ENCODE measurements at regions not wholly inside any gene's neighbourhood (a gene's known extent, or its start where the extent isn't known, plus 50 kb on each side); places are given as distances from the start of the nearest gene placed in this dataset.

DNA sequence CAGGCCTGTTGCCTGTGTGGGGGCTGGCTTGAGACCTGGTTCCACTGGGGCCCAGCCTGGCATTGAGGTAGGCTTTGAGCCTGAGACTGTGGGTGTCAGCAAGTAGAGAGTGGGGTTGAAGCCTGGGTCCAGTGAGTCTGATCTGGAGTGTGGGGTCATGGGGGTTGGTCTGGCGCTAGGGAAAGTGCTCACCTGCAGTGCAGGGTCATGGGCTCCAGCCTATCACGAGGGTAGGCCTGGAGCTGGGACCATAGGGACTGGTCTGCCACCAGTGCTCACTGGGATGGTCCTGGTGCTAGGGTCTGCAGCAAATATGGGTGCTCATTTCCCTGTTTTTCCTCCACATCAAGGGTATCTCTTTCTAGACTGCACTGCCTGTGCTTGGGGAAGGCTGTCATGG is 95.4 kb upstream of the KLF14 start:
- Histone ChIP-seq H3K27me3 (ENCODE audit: control insufficient read depth, insufficient read depth, low read length) (no peaks in the 10 kb centered on the region), H3K4me2 (ENCODE audit: extremely low read depth, insufficient read depth, low read length) (no peak overlapping the region), H3K4me3 (replicated peaks in 1 of 4; ENCODE audit: control extremely low read depth in 1 of 4, insufficient read depth in 1 of 4, low read depth in 3 of 4, low read length in 4 of 4) (no peak overlapping the region), H3K9me3 (ENCODE audit: control insufficient read depth, insufficient read depth, low read depth, low read length) (no peaks in the 10 kb centered on the region), H3K27ac (ENCODE audit: insufficient read depth, low read length) (no peak overlapping the region), H3K79me2 (ENCODE audit: control insufficient read depth, insufficient read depth, low read length) (no peaks in the 10 kb centered on the region), H3K36me3 (ENCODE audit: control insufficient read depth, insufficient read depth, low read length) (no peaks in the 10 kb centered on the region), H2AFZ (ENCODE audit: low read length) (no peak overlapping the region), H3K4me1 (ENCODE audit: control insufficient read depth, extremely low read depth, insufficient read depth, low read length) (no peaks in the 10 kb centered on the region), H4K20me1 (ENCODE audit: control insufficient read depth, extremely low read depth, insufficient read depth, low read length) (no peaks in the 10 kb centered on the region), H3K9ac (ENCODE audit: insufficient read depth, low read length) (no peak overlapping the region)
- no peak for TF ChIP-seq EZH2 (IDR thresholded peaks at IDR 0.05; ENCODE audit: low read length, missing control alignments)
- no peak for DNase-seq (ENCODE audit: low read depth in 2 of 2)

DNA sequence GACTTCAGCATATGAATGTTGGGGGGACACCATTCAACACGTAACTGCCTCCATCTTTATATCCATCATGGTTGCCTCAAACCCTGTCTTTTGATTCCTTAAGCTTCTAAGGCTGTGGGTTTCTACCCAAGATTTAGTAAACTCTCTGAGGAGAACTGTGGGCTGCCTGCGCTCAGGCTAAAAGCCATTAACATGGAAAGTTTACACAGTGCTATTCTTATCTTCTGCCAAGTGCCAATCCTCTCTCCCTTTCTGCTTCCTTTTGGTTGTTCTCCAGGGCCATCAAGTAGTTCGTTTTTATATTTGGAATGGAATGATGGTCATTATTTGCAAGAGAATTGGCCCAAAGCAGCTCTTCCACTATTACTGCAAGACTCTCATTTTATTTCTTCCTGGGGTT is 97.3 kb upstream of the KLF14 start:
- Histone ChIP-seq H3K9ac (ENCODE audit: insufficient read depth, low read length) (no peak overlapping the region), H3K27ac (ENCODE audit: insufficient read depth, low read length) (no peak overlapping the region), H3K27me3 (ENCODE audit: control insufficient read depth, insufficient read depth, low read length) (no peaks in the 10 kb centered on the region), H3K9me3 (ENCODE audit: control insufficient read depth, insufficient read depth, low read depth, low read length) (no peaks in the 10 kb centered on the region), H4K20me1 (ENCODE audit: control insufficient read depth, extremely low read depth, insufficient read depth, low read length) (no peaks in the 10 kb centered on the region), H3K36me3 (ENCODE audit: control insufficient read depth, insufficient read depth, low read length) (no peaks in the 10 kb centered on the region), H3K4me2 (ENCODE audit: extremely low read depth, insufficient read depth, low read length) (no peak overlapping the region), H3K4me3 (replicated peaks in 1 of 4; ENCODE audit: control extremely low read depth in 1 of 4, insufficient read depth in 1 of 4, low read depth in 3 of 4, low read length in 4 of 4) (no peak overlapping the region), H3K4me1 (ENCODE audit: control insufficient read depth, extremely low read depth, insufficient read depth, low read length) (peaks cover 2% of the 10 kb centered on the region), H2AFZ (ENCODE audit: low read length) (no peak overlapping the region), H3K79me2 (ENCODE audit: control insufficient read depth, insufficient read depth, low read length) (no peaks in the 10 kb centered on the region)
- TF ChIP-seq, protein P1, sequence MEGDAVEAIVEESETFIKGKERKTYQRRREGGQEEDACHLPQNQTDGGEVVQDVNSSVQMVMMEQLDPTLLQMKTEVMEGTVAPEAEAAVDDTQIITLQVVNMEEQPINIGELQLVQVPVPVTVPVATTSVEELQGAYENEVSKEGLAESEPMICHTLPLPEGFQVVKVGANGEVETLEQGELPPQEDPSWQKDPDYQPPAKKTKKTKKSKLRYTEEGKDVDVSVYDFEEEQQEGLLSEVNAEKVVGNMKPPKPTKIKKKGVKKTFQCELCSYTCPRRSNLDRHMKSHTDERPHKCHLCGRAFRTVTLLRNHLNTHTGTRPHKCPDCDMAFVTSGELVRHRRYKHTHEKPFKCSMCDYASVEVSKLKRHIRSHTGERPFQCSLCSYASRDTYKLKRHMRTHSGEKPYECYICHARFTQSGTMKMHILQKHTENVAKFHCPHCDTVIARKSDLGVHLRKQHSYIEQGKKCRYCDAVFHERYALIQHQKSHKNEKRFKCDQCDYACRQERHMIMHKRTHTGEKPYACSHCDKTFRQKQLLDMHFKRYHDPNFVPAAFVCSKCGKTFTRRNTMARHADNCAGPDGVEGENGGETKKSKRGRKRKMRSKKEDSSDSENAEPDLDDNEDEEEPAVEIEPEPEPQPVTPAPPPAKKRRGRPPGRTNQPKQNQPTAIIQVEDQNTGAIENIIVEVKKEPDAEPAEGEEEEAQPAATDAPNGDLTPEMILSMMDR (conservative IDR thresholded peaks at IDR 0.05 in 1 of 2, IDR thresholded peaks at IDR 0.05 in 1 of 2; ENCODE audit: low read depth in 1 of 2, low read length in 2 of 2): no peak
- TF ChIP-seq EZH2 (IDR thresholded peaks at IDR 0.05; ENCODE audit: low read length, missing control alignments): no peak
- no peak for DNase-seq (ENCODE audit: low read depth in 2 of 2)

DNA sequence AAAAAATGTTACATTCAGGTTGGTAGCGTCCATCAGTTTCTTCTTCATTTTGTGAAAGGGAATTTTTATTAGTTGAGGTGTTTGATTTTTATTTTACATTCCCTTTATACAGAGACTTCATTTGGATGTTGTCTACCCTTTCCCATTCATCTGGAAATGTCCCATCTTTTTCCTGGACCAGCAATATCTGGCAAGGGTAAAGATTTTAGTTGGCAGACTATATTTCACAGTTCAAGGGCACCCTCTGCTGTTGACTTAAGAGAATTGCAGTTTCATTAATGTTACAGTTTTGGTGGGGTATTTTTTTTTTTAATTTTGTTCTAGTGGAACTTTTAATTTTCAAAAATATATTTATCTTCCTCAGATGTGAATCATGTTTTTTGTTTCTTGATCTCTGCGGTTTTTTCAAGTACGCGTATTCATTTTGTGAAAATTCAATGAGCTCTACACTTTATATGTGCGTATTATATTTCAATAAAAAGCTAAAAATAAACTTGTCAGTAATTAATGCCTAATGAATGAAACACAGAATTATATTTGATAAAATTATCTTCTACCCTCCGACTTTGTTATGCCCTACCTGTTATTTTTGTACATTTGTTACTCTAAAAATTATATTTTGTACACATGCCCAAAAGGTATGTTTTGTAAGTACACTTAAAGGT is 97.9 kb upstream of the KLF14 start:
- Histone ChIP-seq H4K20me1 (ENCODE audit: control insufficient read depth, extremely low read depth, insufficient read depth, low read length) (no peaks in the 10 kb centered on the region), H3K9ac (ENCODE audit: insufficient read depth, low read length) (no peak overlapping the region), H3K9me3 (ENCODE audit: control insufficient read depth, insufficient read depth, low read depth, low read length) (no peaks in the 10 kb centered on the region), H3K4me2 (ENCODE audit: extremely low read depth, insufficient read depth, low read length) (no peak overlapping the region), H3K79me2 (ENCODE audit: control insufficient read depth, insufficient read depth, low read length) (no peaks in the 10 kb centered on the region), H3K27ac (ENCODE audit: insufficient read depth, low read length) (no peak overlapping the region), H2AFZ (ENCODE audit: low read length) (no peak overlapping the region), H3K4me1 (ENCODE audit: control insufficient read depth, extremely low read depth, insufficient read depth, low read length) (peaks cover 2% of the 10 kb centered on the region), H3K4me3 (replicated peaks in 1 of 4; ENCODE audit: control extremely low read depth in 1 of 4, insufficient read depth in 1 of 4, low read depth in 3 of 4, low read length in 4 of 4) (no peak overlapping the region), H3K27me3 (ENCODE audit: control insufficient read depth, insufficient read depth, low read length) (no peaks in the 10 kb centered on the region), H3K36me3 (ENCODE audit: control insufficient read depth, insufficient read depth, low read length) (no peaks in the 10 kb centered on the region)
- TF ChIP-seq, protein P1 (conservative IDR thresholded peaks at IDR 0.05 in 1 of 2, IDR thresholded peaks at IDR 0.05 in 1 of 2; ENCODE audit: low read depth in 1 of 2, low read length in 2 of 2): peak; percentile 52 to 66
- no peak for TF ChIP-seq EZH2 (IDR thresholded peaks at IDR 0.05; ENCODE audit: low read length, missing control alignments)
- DNase-seq (ENCODE audit: low read depth in 2 of 2): peak; percentile 48 to 79
